ENCODE measurements at regions not wholly inside any gene's neighbourhood (a gene's known extent, or its start where the extent isn't known, plus 50 kb on each side); places are given as distances from the start of the nearest gene placed in this dataset.

DNA sequence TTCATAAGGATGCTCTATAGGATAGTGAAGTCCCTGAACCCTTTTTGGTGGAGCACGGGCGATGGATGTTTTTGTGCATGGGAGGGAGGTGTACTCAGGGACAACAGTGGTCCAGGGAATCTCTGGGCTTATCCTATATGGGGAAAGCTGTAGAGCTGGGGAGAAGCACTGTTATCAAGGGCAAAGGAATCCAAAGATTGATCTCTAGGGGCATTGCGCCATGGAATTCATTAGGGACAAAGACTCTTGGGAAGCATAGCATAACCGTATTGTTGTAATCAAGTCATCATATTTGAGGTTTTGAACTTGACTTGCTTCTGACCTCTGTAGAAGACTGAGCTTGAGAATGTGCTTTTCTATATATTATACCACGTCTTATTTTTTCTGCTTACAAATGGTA is 172.9 kb upstream of the ZFHX3 start:
- TF ChIP-seq, protein P1, sequence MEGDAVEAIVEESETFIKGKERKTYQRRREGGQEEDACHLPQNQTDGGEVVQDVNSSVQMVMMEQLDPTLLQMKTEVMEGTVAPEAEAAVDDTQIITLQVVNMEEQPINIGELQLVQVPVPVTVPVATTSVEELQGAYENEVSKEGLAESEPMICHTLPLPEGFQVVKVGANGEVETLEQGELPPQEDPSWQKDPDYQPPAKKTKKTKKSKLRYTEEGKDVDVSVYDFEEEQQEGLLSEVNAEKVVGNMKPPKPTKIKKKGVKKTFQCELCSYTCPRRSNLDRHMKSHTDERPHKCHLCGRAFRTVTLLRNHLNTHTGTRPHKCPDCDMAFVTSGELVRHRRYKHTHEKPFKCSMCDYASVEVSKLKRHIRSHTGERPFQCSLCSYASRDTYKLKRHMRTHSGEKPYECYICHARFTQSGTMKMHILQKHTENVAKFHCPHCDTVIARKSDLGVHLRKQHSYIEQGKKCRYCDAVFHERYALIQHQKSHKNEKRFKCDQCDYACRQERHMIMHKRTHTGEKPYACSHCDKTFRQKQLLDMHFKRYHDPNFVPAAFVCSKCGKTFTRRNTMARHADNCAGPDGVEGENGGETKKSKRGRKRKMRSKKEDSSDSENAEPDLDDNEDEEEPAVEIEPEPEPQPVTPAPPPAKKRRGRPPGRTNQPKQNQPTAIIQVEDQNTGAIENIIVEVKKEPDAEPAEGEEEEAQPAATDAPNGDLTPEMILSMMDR (IDR thresholded peaks at IDR 0.05; ENCODE audit: poor library complexity) = no peak
- no peak for TF ChIP-seq EZH2phosphoT487 (IDR thresholded peaks at IDR 0.05; ENCODE audit: low read depth, severe bottlenecking, unreplicated experiment)
